GM18909 (cell line): ENCODE measurements at regions not wholly inside any gene's neighbourhood (a gene's known extent, or its start where the extent isn't known, plus 50 kb on each side); places are given as distances from the start of the nearest gene placed in this dataset.
"Not testable (repeated sequence)": the region's sequence is repeated elsewhere in the genome, so short reads cannot be mapped to it uniquely, and the experiment has no call there.

Experiments
- ATAC-seq: cut with Tn5 transposase; IDR thresholded peaks from one replicate; pipeline ENCODE4 v1.9.1; 2021; ENCODE audit warnings: mild to moderate bottlenecking; ENCODE audit not compliant: unreplicated experiment, poor library complexity

GRCh38 chr12:105454688-105455087, 124.2 kb downstream of the C12orf75 start:
- ATAC-seq: no peak

GRCh38 chr12:105455261-105455660, 124.8 kb downstream of the C12orf75 start:
- ATAC-seq: no peak

GRCh38 chr12:105457026-105457425, 126.5 kb downstream of the C12orf75 start:
- no peak for ATAC-seq

GRCh38 chr12:105459760-105460330, 129.4 kb downstream of the C12orf75 start:
- no peak for ATAC-seq

GRCh38 chr12:105461271-105461943, 130.9 kb downstream of the C12orf75 start:
- ATAC-seq: no peak

- ATAC-seq: no peak
Observed at GRCh38 chr12:105461944-105462762, 131.7 kb downstream of the C12orf75 start.

- no peak for ATAC-seq
Observed at GRCh38 chr12:105462831-105463230, 132.3 kb downstream of the C12orf75 start.

GRCh38 chr12:105464406-105464805, 133.9 kb downstream of the C12orf75 start:
- no peak for ATAC-seq

GRCh38 chr12:105466231-105466900, 135.9 kb downstream of the C12orf75 start:
- no peak for ATAC-seq

GRCh38 chr12:105466901-105467598, 136.6 kb downstream of the C12orf75 start:
- ATAC-seq: no peak

- ATAC-seq: no peak
Observed at GRCh38 chr12:105467710-105468366, 137.3 kb downstream of the C12orf75 start.

- ATAC-seq: no peak
Observed at GRCh38 chr12:105468464-105468863, 138.0 kb downstream of the C12orf75 start.

- no peak for ATAC-seq
Observed at GRCh38 chr12:105469211-105469610, 138.7 kb downstream of the C12orf75 start.

- ATAC-seq: no peak
Observed at GRCh38 chr12:105469701-105470100, 139.2 kb downstream of the C12orf75 start.

GRCh38 chr12:105470102-105470501, 139.6 kb downstream of the C12orf75 start:
- no peak for ATAC-seq

- ATAC-seq: no peak
Observed at GRCh38 chr12:105470601-105471000, 140.1 kb downstream of the C12orf75 start.

GRCh38 chr12:105474672-105475071, 144.2 kb downstream of the C12orf75 start:
- no peak for ATAC-seq

GRCh38 chr12:105476616-105477015, 146.1 kb downstream of the C12orf75 start:
- ATAC-seq: no peak

GRCh38 chr12:105477873-105478272, 147.4 kb downstream of the C12orf75 start:
- ATAC-seq: no peak

- ATAC-seq: not testable (repeated sequence)
Observed at GRCh38 chr12:105478788-105479187, 148.3 kb downstream of the C12orf75 start.
